MV-4-11 (cell line): ENCODE measurements at regions not wholly inside any gene's neighbourhood (a gene's known extent, or its start where the extent isn't known, plus 50 kb on each side); places are given as distances from the start of the nearest gene placed in this dataset.

Source experiments
- DNase-seq: peaks from one replicate; lab custom pipeline; 2025; lab: John Stamatoyannopoulos, UW

- DNase-seq = no peak
These were observed 290.6 kb upstream of the GOLIM4 start for GRCh38 chr3:168386301-168386700.

GRCh38 chr3:168384990-168385389 is 289.3 kb upstream of the GOLIM4 start:
- DNase-seq = no peak

DNA sequence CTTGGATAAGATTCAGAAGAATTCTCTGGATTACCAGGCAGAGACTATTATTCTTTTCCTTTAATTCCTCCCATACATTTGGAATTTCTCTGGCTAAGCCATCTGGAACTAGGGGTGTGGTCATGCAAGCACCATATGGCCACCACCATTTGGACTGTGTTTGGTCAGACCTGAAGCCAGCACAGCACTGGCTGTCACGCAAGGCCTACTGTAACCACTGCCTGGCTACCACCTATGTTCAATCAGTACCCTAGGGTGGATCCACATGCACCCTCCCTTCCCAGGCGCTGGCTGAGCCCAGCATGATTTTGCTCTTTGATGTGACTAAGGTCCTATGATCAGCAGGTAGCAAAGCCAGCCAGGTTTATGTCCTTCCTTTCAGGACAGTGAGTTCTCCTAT is 287.8 kb upstream of the GOLIM4 start:
- no peak for DNase-seq

GRCh38 chr3:168371846-168372245 is 276.1 kb upstream of the GOLIM4 start:
- no peak for DNase-seq

DNA sequence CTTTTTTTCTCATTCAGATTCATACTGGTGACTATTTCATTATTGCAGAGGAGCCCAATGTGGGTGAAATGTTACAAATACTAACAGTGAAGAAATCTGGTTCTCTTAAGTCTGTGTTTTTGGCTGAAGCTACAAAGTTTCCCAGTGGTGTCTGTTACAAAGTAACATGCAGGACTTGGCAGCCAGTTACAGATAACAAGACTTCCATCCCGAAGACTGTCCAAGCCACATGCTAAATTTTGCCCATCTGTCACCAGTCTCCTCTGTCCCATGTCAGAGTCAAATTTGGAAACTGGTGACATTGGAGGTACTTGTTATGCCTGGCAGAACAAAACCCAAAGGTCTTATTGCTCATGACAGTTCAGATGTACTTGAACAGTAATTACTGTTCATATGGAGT is 269.2 kb upstream of the GOLIM4 start:
- no peak for DNase-seq

GRCh38 chr3:168362661-168363247 is 267.0 kb upstream of the GOLIM4 start:
- DNase-seq = no peak

GRCh38 chr3:168362156-168362555 is 266.4 kb upstream of the GOLIM4 start:
- DNase-seq = no peak

GRCh38 chr3:168360993-168361392 is 265.3 kb upstream of the GOLIM4 start:
- no peak for DNase-seq

GRCh38 chr3:168342946-168343850 is 247.5 kb upstream of the GOLIM4 start:
- no peak for DNase-seq

GRCh38 chr3:168341956-168342936 is 246.5 kb upstream of the GOLIM4 start:
- DNase-seq = no peak

GRCh38 chr3:168341192-168341815 is 245.6 kb upstream of the GOLIM4 start:
- DNase-seq = no peak

DNA sequence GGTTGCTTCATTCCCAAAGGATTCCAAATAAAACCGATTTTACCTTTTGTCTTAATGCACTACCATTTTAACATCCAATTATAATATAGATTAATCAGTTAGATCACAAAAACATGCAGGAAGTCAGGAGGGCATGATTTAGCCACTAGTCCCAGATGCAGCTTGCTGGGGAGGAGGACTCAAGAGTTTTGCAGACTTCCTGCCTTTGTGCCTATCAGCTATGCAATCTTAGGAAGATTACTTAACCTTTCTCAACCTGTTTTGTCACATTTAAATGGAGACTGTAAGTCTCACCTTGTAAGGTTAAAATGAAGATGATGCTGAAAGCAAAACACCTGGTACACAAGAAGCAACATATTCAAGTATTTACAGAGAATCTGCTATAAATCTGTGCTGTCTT is 242.4 kb upstream of the GOLIM4 start:
- no peak for DNase-seq

DNA sequence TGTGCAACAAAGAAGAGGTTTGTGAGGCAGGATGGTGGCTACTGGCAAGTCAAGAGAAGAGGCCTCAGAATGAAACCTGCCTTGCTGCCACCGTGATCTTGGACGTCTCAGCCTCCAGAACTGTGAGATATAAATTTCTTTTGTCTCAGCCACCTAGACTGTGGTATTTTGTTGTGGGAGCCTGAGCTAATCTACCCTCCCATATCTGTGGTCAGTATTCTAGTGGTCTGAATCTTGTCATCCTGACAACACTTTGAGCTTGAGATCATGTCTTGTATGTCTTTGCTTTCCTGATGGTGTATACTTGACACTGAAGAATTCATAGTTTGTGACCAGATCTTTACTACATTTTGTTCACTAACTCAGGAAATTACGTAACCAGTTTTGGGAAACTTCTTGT is 240.6 kb upstream of the GOLIM4 start:
- DNase-seq = no peak

DNA sequence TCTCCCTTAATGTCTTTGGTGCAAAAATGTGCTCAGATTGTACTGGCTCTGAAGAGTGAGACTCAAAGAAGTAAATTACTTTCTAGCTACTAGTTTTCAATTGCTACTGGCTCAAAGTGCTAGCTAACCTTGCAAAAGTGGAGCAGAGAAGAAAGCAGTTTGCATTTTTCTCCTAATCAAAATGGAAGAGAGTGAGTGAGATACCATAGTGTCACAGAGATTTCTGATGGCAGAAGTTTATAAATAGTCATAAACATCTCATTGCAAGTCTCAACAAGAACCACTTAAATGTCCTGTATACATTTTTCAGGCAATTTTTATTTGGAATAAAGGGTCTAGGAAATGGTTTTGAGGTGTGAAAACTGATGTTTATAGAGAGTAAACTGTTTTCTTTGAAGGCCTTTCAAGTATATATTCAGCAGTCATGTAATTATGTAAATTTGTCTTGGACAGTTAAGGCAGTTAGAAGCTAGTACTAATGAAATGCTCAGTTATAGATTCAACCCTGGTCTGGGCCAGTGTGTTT is 237.7 kb upstream of the GOLIM4 start:
- DNase-seq = no peak

DNA sequence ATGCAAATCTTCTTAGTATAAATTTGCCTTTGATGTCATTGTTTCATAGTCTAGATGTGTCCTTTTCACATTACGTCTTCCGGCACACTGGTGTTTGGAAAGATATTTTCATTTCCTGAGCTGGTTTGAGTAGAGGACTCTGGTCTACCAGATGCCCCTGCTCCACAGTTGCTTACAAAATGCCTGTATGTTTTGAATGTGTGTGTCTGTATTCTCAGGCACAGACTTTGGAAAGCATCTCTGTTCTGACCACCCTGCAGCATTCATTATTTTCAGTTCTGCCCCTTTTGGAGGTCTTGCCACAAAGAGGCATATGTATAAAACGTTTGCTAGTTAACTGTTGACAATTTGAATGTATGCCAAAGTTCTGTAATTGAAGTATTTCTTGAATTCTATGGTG is 236.0 kb upstream of the GOLIM4 start:
- DNase-seq = no peak

DNA sequence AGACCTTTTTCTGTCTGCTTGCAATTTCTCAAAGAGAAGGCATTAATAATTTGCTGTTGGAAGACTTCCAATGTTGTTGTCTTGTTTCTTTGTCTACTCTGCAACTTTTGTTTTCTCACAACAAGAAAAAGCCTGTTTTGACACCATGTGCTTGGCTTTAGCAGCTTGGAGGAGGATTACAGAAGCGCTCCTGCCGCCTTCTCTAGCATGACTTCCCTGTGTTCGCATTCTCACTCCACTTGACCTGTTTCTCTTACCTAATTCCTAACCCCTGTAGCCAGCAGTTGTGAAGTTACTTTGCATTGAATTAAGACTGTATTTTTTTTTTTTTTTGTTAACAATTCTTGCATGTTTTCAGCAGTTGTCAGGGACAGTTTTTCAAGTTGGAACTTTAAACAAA is 235.3 kb upstream of the GOLIM4 start:
- no peak for DNase-seq

DNA sequence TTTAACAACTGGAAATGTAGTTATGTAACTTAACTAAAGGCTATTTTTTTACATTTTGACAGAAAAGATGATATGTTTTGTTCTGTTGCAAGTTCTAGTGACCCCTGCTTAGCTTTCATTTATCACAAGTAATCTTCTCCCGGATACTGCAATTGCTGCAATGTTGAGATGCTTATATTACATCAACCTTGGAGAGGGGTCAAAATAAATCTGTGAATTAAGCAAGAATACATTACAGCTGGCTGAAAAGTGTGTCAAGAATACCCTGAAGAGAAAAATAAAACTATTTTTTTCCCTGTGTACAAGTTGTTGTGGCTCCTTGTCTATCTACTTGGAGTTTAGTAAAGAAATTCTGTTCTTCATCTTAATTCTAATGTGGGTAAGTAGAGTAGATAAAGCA is 232.1 kb upstream of the GOLIM4 start:
- DNase-seq = no peak

- DNase-seq = no peak
These were observed 230.0 kb upstream of the GOLIM4 start for GRCh38 chr3:168325684-168326083.

DNA sequence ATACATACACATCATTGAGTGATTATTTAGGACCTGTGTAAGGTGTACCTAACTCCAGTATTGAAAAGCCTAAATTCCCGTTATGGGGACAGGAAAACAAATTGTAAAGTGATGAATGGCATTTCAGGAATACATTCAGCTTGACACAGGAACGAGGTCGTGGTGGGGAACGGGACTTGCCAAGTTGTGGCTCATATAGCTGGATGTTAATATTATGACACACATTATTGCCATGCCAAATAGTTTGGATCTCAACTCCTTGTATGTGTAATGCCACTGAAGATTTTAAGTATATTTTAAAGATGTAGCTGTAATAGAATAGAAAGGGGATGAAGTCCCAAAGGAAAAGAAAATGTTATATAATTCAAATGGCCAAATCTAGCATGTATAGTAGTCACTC is 227.2 kb upstream of the GOLIM4 start:
- no peak for DNase-seq

DNA sequence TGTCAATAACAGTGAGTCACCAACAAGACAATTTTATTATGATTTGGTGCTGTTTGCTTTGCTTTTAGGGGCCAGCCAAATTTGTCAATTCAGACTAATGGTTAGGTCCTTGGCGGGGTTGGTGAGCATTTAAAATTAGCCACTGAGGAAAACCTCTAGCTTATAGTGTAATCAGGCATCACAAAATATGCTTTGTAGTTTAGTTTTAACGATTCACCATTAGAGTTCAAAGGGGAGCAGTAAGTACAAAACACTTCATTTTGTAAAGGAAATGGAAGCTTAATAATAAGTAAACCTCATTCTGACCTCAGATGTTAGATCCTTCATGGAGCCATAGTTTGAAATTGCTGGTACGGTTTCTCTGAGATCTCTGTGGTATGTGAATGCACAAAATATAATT is 218.4 kb upstream of the GOLIM4 start:
- DNase-seq = no peak

GRCh38 chr3:168312984-168313383 is 217.3 kb upstream of the GOLIM4 start:
- DNase-seq = no peak

DNA sequence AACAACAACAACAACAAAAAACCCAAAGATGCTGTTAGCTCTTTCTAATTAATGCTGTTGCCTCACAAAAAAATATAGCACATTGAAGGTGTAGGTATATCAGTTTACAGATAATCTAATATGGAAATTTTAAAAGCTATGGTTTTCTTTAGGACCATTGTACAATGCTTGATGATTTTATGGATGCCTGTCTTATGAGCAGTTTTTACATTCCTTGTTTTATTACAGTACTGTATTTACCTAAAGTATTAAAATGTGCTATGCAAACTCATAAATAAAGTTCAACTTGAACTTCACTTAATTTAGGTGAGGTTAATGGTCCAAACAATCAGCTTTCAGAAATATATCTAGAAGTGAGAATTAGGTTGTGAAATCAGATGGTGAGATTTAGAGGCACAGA is 212.2 kb upstream of the GOLIM4 start:
- no peak for DNase-seq
